22Rv1 (cell line): ENCODE measurements at regions not wholly inside any gene's neighbourhood (a gene's known extent, or its start where the extent isn't known, plus 50 kb on each side); places are given as distances from the start of the nearest gene placed in this dataset.

ENCODE experiments used
- H3K27ac ChIP-seq: fragments of 450-650 bp; 2 replicates; pipeline ENCODE4 v1.5.1; 2017
- ZFX ChIP-seq: fragments of 450-650 bp; IDR thresholded peaks from 2 replicates; pipeline ENCODE4 v1.6.1; 2017; ENCODE audit warnings: antibody characterized with exemption, borderline replicate concordance
- TF ChIP-seq, protein P1 (sequence below): fragments of 450-650 bp; IDR thresholded peaks from 2 replicates; pipeline ENCODE4 v1.5.1; 2017; ENCODE audit warnings: mild to moderate bottlenecking

DNA sequence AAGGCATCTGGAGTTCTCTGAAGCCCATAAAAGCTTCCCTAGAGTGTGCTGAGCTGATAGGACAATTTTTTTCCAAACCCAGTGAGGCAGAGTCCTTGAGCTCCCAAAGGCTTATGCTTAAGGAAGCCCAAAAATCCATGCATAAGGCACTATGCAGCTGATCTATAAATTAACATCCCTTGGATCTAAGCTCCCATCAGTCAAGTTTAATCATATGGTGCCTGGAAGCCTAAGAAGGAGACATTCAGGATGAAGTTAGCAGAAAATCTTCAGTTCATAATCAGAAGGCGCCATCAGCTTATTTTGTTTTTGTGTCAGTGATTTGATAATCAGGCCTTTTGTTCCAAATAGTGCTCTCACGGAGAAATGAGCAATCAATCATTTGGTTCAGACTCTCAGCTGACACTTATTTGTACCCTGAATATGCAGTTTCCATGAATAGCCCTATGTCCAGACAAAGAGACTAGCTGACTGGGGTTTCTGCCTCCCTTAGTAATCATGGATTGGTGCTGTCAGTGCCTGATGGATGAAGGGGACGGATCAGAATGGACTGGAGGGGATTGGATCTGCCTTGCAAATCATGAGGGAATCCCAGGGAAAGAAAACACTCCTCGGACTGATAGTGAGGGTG, 464.8 kb upstream of the RGPD4 start:
- H3K27ac ChIP-seq = no peak overlapping the region
- TF ChIP-seq, protein P1, sequence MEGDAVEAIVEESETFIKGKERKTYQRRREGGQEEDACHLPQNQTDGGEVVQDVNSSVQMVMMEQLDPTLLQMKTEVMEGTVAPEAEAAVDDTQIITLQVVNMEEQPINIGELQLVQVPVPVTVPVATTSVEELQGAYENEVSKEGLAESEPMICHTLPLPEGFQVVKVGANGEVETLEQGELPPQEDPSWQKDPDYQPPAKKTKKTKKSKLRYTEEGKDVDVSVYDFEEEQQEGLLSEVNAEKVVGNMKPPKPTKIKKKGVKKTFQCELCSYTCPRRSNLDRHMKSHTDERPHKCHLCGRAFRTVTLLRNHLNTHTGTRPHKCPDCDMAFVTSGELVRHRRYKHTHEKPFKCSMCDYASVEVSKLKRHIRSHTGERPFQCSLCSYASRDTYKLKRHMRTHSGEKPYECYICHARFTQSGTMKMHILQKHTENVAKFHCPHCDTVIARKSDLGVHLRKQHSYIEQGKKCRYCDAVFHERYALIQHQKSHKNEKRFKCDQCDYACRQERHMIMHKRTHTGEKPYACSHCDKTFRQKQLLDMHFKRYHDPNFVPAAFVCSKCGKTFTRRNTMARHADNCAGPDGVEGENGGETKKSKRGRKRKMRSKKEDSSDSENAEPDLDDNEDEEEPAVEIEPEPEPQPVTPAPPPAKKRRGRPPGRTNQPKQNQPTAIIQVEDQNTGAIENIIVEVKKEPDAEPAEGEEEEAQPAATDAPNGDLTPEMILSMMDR = no peak
- TF ChIP-seq ZFX = no peak

DNA sequence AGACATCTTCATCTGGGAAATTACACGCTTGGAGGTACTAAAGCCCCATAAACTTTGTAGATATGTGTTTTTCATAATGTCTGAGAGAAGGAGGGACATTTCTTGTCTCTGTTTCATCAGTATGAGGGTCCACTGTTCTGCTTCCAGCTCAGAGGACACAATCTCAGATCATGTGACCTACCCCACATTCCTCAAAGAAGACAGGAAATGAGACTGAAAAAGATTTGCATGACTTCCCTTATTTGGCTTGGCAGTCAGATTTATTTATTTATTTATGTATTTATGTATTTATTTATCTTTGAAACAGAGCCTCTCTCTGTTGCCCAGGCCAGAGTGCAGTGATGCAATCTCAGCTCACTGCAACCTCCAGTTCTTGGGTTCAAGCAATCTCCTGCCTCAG, 463.7 kb upstream of the RGPD4 start:
- no peak for TF ChIP-seq ZFX
- TF ChIP-seq, protein P1 = no peak
- no peak overlapping the region for H3K27ac ChIP-seq

DNA sequence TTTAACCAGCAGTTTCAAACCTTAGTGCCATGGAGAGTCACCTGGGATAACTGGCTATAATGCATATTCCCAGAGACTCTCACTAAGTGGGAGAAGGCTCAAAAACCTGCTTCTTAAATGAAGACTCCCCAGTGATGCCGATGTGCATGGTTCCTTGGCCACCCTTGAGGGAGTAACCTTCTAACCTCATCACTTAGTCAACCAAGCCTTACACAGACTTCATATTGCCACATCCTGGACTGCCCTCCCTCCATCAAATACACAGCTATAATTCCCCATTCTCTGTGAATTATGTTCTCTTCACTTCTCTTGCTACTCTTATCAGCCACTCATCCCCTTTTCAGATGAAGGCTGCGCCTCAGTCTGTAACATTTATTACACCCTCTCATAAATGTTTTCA, 462.9 kb upstream of the RGPD4 start:
- TF ChIP-seq, protein P1 = no peak
- no peak for TF ChIP-seq ZFX
- H3K27ac ChIP-seq = no peak overlapping the region

DNA sequence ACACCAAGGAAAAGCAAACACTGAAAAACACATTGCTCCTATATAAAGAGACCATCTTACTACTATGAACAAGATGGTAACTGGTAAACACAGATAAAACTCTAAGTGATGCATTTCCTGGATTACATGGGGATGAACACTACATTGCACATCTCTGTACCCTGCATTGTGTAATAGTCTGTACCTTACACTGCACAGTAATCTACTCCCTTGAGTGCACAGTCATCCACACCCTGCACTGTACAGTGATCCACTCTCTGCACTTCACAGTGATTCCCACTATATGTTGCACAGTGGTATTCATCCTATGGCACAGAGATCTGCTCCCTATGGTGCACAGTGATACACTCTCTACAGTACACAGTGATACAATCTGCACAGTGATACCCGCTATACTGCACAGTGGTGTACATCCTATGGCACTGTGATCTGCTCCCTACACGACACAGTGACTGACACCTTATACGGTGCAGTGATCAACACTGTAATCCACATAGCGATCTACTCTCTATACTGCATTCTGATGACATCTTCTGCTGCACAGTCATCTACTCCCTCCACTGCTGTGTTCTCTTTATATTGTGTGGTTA, 462.2 kb upstream of the RGPD4 start:
- TF ChIP-seq, protein P1 = no peak
- TF ChIP-seq ZFX = no peak

DNA sequence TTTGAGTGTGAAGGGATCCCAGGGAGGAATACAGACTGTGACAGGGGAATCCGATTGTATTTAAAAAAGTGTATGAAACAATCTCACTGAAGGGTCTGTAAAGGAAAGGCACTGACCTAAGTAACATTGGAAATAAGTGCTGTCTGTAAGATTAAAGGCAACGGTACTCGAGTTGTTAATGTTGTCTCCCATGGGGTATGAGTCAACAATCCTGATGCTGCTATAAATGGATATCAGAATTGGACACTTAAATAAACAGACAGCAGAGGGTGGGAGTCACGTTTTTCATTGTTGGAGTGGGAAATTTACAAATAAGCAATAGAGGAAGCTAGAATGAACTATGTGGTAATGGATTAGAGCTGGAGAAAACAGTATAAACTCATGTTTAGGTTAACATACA, 452.4 kb upstream of the RGPD4 start:
- TF ChIP-seq ZFX = no peak
- TF ChIP-seq, protein P1 = no peak

More for the DNA sequence above, 462.2 kb upstream of the RGPD4 start:
- no peak overlapping the region for H3K27ac ChIP-seq

DNA sequence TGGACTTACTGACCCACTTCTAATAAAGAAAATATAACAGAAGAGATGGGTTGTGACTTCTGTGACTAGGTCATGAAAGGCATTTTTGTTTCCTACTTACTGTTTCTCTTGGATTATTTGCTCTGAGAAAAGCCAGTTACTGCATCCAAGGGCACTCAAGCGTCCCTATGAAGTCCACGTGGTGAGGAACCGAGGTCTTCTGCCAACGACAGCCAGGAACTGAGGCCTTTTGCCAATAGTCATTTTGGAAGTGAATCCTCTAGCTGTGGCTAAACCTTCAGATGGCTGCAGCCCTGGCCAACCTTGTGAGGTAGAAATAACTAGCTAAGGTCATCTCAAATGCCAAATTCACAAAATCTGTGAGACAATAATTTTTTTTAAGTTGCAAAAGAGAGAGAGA, 449.8 kb upstream of the RGPD4 start:
- TF ChIP-seq, protein P1 = no peak
- TF ChIP-seq ZFX = no peak
- H3K27ac ChIP-seq = no peak overlapping the region

More for the DNA sequence above, 452.4 kb upstream of the RGPD4 start:
- H3K27ac ChIP-seq = no peak overlapping the region

DNA sequence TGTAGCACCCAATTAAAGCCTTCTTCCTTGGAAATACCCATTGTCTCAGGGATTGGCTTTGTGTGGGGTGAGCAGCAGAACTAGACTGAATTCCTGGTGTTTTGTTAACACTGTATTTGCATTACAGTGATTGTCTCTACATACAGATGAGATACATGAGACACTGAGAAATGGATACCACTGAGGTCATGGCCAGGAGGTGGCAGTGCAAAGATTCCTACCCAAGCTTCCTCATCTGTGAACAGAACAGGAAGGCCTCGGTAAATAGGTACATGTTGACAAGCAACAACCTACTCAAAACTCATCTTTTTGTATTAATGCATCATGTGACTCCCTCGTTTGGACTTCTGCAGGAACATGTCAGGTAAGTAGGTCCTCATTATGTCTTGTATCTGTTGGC, 445.8 kb upstream of the RGPD4 start:
- TF ChIP-seq, protein P1 = peak; percentile 28
- TF ChIP-seq ZFX = no peak
- H3K27ac ChIP-seq = no peak overlapping the region
